H1 (cell line): ENCODE measurements at regions not wholly inside any gene's neighbourhood (a gene's known extent, or its start where the extent isn't known, plus 50 kb on each side); places are given as distances from the start of the nearest gene placed in this dataset.

Source experiments
- CTCF ChIA-PET: fragments of 300-600 bp; sonication (Branson Sonifier 250); formaldehyde crosslinking; loops from one replicate; lab custom pipeline; 2021; ENCODE audit not compliant: partially characterized antibody; lab: Charles Lee
- POLR2A ChIA-PET: fragments of 300-600 bp; sonication (Branson Sonifier 250); formaldehyde crosslinking; loops from one replicate; lab custom pipeline; 2021; ENCODE audit warnings: inconsistent platforms; ENCODE audit not compliant: partially characterized antibody; lab: Charles Lee
- DNase-seq, 2 experiments: peaks; one replicate each; pipeline versions ENCODE4 v3.0.0 to v3.0.0-alpha.2; 2010 to 2022; ENCODE audit warnings: low spot score in 2 of 2, low read depth in 1 of 2, mixed read lengths in 1 of 2
- FAIRE-seq: peaks from 2 replicates; lab custom pipeline; 2011; peaks lifted over from hg19 to GRCh38; lab: Jason Lieb, UNC
- H2AFZ ChIP-seq: 2 replicates; pipeline ENCODE4 v1.8.1; 2012; ENCODE audit warnings: low read length, inconsistent platforms
- H2AK5ac ChIP-seq: 2 replicates; pipeline ENCODE4 v1.6.1; 2013; ENCODE audit warnings: low read depth, low read length
- H2BK120ac ChIP-seq: replicated peaks from 2 replicates; pipeline ENCODE3; 2013; ENCODE audit warnings: low read depth, low read length, inconsistent platforms
- H2BK12ac ChIP-seq: 2 replicates; pipeline ENCODE4 v1.6.1; 2013; ENCODE audit warnings: low read depth, low read length
- H2BK15ac ChIP-seq: 2 replicates; pipeline ENCODE4 v1.6.1; 2013; ENCODE audit warnings: low read length
- H2BK20ac ChIP-seq: 2 replicates; pipeline ENCODE4 v1.6.1; 2013; ENCODE audit warnings: low read length
- H2BK5ac ChIP-seq: 2 replicates; pipeline ENCODE4 v1.6.1; 2013; ENCODE audit warnings: low read depth, low read length
- H3K14ac ChIP-seq: 2 replicates; pipeline ENCODE4 v1.6.1; 2013; ENCODE audit warnings: inconsistent platforms; ENCODE audit not compliant: insufficient read length
- H3K18ac ChIP-seq: 2 replicates; pipeline ENCODE4 v1.6.1; 2013; ENCODE audit warnings: low read length; ENCODE audit errors: extremely low read depth
- H3K23ac ChIP-seq: 2 replicates; pipeline ENCODE4 v1.6.1; 2013; ENCODE audit warnings: inconsistent platforms; ENCODE audit not compliant: insufficient read length
- H3K23me2 ChIP-seq: 2 replicates; pipeline ENCODE4 v1.6.1; 2013; ENCODE audit warnings: low read depth, low read length
- H3K27ac ChIP-seq: 2 replicates; pipeline ENCODE4 v1.6.1; 2011; ENCODE audit warnings: low read depth, low read length, inconsistent platforms
- H3K27me3 ChIP-seq, 4 experiments: replicated peaks in 1 of 4; 1 replicate in 1 of 4; 2 replicates in 3 of 4; pipeline versions ENCODE4 v1.6.1 to v1.8.1; 2011 to 2013; ENCODE audit warnings: low read length in 3 of 4, mild to moderate bottlenecking in 3 of 4, inconsistent platforms in 2 of 4, mixed read lengths in 2 of 4, moderate library complexity in 1 of 4; ENCODE audit not compliant: control insufficient read depth in 3 of 4, insufficient read depth in 3 of 4; ENCODE audit errors: extremely low read depth in 1 of 4
- H3K36me3 ChIP-seq, 4 experiments: 2 replicates each; pipeline versions ENCODE4 v1.6.1 to v1.8.1; 2011 to 2013; ENCODE audit warnings: mild to moderate bottlenecking in 4 of 4, low read length in 3 of 4, moderate library complexity in 2 of 4, control low read depth in 1 of 4, inconsistent platforms in 1 of 4; ENCODE audit not compliant: insufficient read depth in 4 of 4, control insufficient read depth in 2 of 4
- H3K4ac ChIP-seq: replicated peaks from 2 replicates; pipeline ENCODE3; 2013; ENCODE audit warnings: low read length, low read depth, mixed read lengths, inconsistent platforms; ENCODE audit not compliant: insufficient read length
- H3K4me1 ChIP-seq, 4 experiments: replicated peaks in 1 of 4; 1 replicate in 1 of 4; 2 replicates in 3 of 4; pipeline versions ENCODE4 v1.6.1 to v1.8.1; 2011 to 2013; ENCODE audit warnings: low read length in 3 of 4, inconsistent platforms in 2 of 4, mixed read lengths in 1 of 4; ENCODE audit not compliant: insufficient read depth in 4 of 4, control insufficient read depth in 3 of 4
- H3K4me2 ChIP-seq, 2 experiments: 2 replicates each; pipeline versions ENCODE4 v1.6.1 to v1.8.1; 2011 to 2013; ENCODE audit warnings: low read depth in 2 of 2, low read length in 2 of 2, control low read depth in 1 of 2, inconsistent platforms in 1 of 2, mild to moderate bottlenecking in 1 of 2; ENCODE audit not compliant: insufficient read depth in 1 of 2
- H3K4me3 ChIP-seq, 4 experiments: fragments of 200-600, 300-600 bp in 1 of 4; sonication (generic), shearing (Covaris generic), sonication (Bioruptor Twin) in 1 of 4; 2 replicates each; pipeline versions ENCODE4 v1.5.1 to v1.8.1; 2011 to 2016; ENCODE audit warnings: low read length in 4 of 4, low read depth in 3 of 4, control low read depth in 2 of 4, inconsistent platforms in 2 of 4, mild to moderate bottlenecking in 2 of 4, mixed read lengths in 1 of 4, moderate library complexity in 1 of 4; ENCODE audit not compliant: insufficient read depth in 2 of 4; ENCODE audit errors: extremely low read depth in 1 of 4
- H3K56ac ChIP-seq: replicated peaks from 2 replicates; pipeline ENCODE3; 2013; ENCODE audit warnings: low read depth, mild to moderate bottlenecking, mixed read lengths, low read length, inconsistent platforms; ENCODE audit not compliant: insufficient read length
- H3K79me1 ChIP-seq: 2 replicates; pipeline ENCODE4 v1.6.1; 2013; ENCODE audit warnings: low read depth, low read length, control low read depth
- H3K79me2 ChIP-seq, 2 experiments: 2 replicates each; pipeline versions ENCODE4 v1.6.1 to v1.8.1; 2012 to 2013; ENCODE audit warnings: low read length in 2 of 2, mild to moderate bottlenecking in 2 of 2, inconsistent platforms in 1 of 2; ENCODE audit not compliant: insufficient read depth in 2 of 2, control insufficient read depth in 1 of 2
- H3K9ac ChIP-seq, 4 experiments: replicated peaks in 1 of 4; 1 replicate in 1 of 4; 2 replicates in 3 of 4; pipeline versions ENCODE4 v1.6.1 to v1.8.1; 2011 to 2013; ENCODE audit warnings: low read depth in 3 of 4, low read length in 3 of 4, control low read depth in 2 of 4, mild to moderate bottlenecking in 2 of 4, moderate library complexity in 2 of 4, inconsistent platforms in 1 of 4; ENCODE audit errors: extremely low read depth in 1 of 4
- H3K9me3 ChIP-seq, 2 experiments: 2 replicates each; pipeline versions ENCODE4 v1.6.1 to v1.8.1; 2012 to 2013; ENCODE audit warnings: mild to moderate bottlenecking in 2 of 2, moderate library complexity in 2 of 2, control low read depth in 1 of 2, inconsistent platforms in 1 of 2, low read depth in 1 of 2, low read length in 1 of 2, mixed read lengths in 1 of 2; ENCODE audit not compliant: insufficient read depth in 2 of 2
- H4K20me1 ChIP-seq, 2 experiments: replicated peaks in 1 of 2; 2 replicates each; pipeline versions ENCODE3 to v1.8.1; 2011 to 2013; ENCODE audit warnings: inconsistent platforms in 2 of 2, low read length in 2 of 2, mild to moderate bottlenecking in 1 of 2; ENCODE audit not compliant: insufficient read depth in 2 of 2, control insufficient read depth in 1 of 2
- H4K5ac ChIP-seq: 2 replicates; pipeline ENCODE4 v1.6.1; 2013; ENCODE audit warnings: low read length, low read depth, mixed read lengths, inconsistent platforms; ENCODE audit not compliant: insufficient read length
- H4K8ac ChIP-seq: 2 replicates; pipeline ENCODE4 v1.8.0; 2013; ENCODE audit warnings: mild to moderate bottlenecking, moderate library complexity, low read length, inconsistent platforms; ENCODE audit not compliant: insufficient read depth; ENCODE audit errors: extremely low read depth
- H4K91ac ChIP-seq: replicated peaks from 2 replicates; pipeline ENCODE3; 2013; ENCODE audit warnings: low read length, mixed read lengths, inconsistent platforms; ENCODE audit not compliant: insufficient read length
- BCL11A ChIP-seq, 2 experiments: IDR thresholded peaks; one replicate each; pipeline ENCODE4 v1.6.1; 2011; ENCODE audit warnings: low read depth in 2 of 2, low read length in 2 of 2, mild to moderate bottlenecking in 2 of 2
- GTF2F1 ChIP-seq: IDR thresholded peaks from 2 replicates; pipeline ENCODE4 v1.6.1; 2012; ENCODE audit warnings: low read depth, low read length, improper control_type of control experiment, borderline replicate concordance
- KDM4A ChIP-seq: IDR thresholded peaks from one replicate; pipeline ENCODE4 v1.7.1; 2012; ENCODE audit warnings: low read depth, mild to moderate bottlenecking, moderate library complexity, low read length, inconsistent platforms; ENCODE audit not compliant: severe bottlenecking
- NRF1 ChIP-seq: IDR thresholded peaks from 2 replicates; pipeline ENCODE4 v1.6.1; 2011; ENCODE audit warnings: mild to moderate bottlenecking, low read depth, low read length, improper control_type of control experiment
- PHF8 ChIP-seq: fragments of 200-600 bp; sonication (generic); conservative IDR thresholded peaks from 2 replicates; pipeline ENCODE4 v1.7.1; 2012; ENCODE audit warnings: low read depth, mild to moderate bottlenecking, inconsistent platforms, low read length, moderate library complexity
- RAD21 ChIP-seq, 2 experiments: IDR thresholded peaks in 1 of 2; conservative IDR thresholded peaks in 1 of 2; 2 replicates each; pipeline ENCODE4 v1.6.1; 2011; ENCODE audit warnings: low read depth in 2 of 2, low read length in 2 of 2, improper control_type of control experiment in 1 of 2, inconsistent platforms in 1 of 2, mild to moderate bottlenecking in 1 of 2, moderate library complexity in 1 of 2
- RNF2 ChIP-seq: fragments of 200-900, 300-1000 bp; sonication (generic); IDR thresholded peaks from 2 replicates; pipeline ENCODE4 v1.7.1; 2016; ENCODE audit warnings: borderline replicate concordance, low read depth, mild to moderate bottlenecking, antibody characterized with exemption, low read length; ENCODE audit not compliant: poor library complexity, severe bottlenecking; ENCODE audit errors: missing control alignments
- SP4 ChIP-seq: IDR thresholded peaks from 2 replicates; pipeline ENCODE4 v1.6.1; 2012; ENCODE audit warnings: low read length, inconsistent platforms
- SUZ12 ChIP-seq: fragments of 200-600 bp; sonication (generic); IDR thresholded peaks from 2 replicates; pipeline ENCODE4 v1.6.1; 2012; ENCODE audit warnings: mild to moderate bottlenecking, inconsistent platforms, low read length, moderate library complexity, mixed read lengths
- TAF1 ChIP-seq: IDR thresholded peaks from 2 replicates; pipeline ENCODE4 v1.6.1; 2011; ENCODE audit warnings: mild to moderate bottlenecking, low read depth, low read length
- WGBS, 2 experiments: shearing (Covaris generic) in 1 of 2; methylation state at CpG; one replicate each; pipeline versions ENCODE4 v1.1.6 to v1.1.7; 2013 to 2015; ENCODE audit warnings: low lambda C conversion rate in 2 of 2, mixed read lengths in 2 of 2, inconsistent platforms in 1 of 2, low coverage in 1 of 2, missing lambda C conversion rate in 1 of 2; ENCODE audit not compliant: insufficient replicate concordance in 2 of 2, insufficient coverage in 1 of 2, insufficient read length in 1 of 2; ENCODE audit errors: extremely low coverage in 1 of 2, missing lambda C conversion rate in 1 of 2; 5-methylcytosine and 5-hydroxymethylcytosine counted together
- TF ChIP-seq, protein P1 (sequence below): IDR thresholded peaks from 2 replicates; pipeline ENCODE4 v1.6.1; 2012; ENCODE audit warnings: low read length, inconsistent platforms
- TF ChIP-seq, protein P2 (sequence below): IDR thresholded peaks from 2 replicates; pipeline ENCODE4 v1.6.1; 2012; ENCODE audit warnings: inconsistent platforms

DNA sequence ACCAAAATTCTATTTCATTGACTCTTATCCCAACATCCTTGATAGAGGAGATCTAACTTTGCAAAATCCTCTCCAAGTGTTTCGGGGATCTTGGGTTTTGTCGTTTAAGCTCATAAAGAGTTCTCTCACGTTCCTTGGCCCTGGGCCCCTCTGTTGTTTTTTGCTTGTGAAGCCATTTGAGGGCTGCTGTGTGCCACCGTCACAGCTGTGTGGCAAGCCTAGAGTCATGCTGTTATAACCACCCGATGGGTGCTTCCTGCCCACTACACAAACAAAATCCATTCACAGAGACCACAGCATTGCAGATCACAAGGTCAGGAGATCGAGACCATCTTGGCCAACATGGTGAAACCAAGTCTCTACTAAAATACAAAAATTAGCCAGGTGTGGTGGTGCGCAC, 154.1 kb downstream of the ADSS2 start:
- Histone ChIP-seq H3K14ac (no peak overlapping the region), H3K4ac (no peak overlapping the region), H2BK12ac (no peak overlapping the region), H3K36me3 (no peaks in the 10 kb centered on the region), H3K23me2 (no peaks in the 10 kb centered on the region), H3K9me3 (no peaks in the 10 kb centered on the region), H3K18ac (no peak overlapping the region), H3K79me1 (no peaks in the 10 kb centered on the region), H3K56ac (no peak overlapping the region), H3K23ac (no peak overlapping the region), H2BK20ac (no peak overlapping the region), H3K4me2 (no peak overlapping the region), H4K5ac (no peak overlapping the region)
- FAIRE-seq, result no peak
- CTCF ChIA-PET, result interaction anchor here (1.0 to 3.6 kb wide), 8 partner anchors 8 to 116 kb away, joined by 3 to 24 read pairs (median 4); no protein-coding TSS in a partner anchor
- no peak for TF ChIP-seq BCL11A (IDR thresholded peaks at IDR 0.05; ENCODE audit: low read depth in 2 of 2, low read length in 2 of 2)
- no peak for TF ChIP-seq PHF8
- TF ChIP-seq TAF1, result no peak
- TF ChIP-seq, protein P1, sequence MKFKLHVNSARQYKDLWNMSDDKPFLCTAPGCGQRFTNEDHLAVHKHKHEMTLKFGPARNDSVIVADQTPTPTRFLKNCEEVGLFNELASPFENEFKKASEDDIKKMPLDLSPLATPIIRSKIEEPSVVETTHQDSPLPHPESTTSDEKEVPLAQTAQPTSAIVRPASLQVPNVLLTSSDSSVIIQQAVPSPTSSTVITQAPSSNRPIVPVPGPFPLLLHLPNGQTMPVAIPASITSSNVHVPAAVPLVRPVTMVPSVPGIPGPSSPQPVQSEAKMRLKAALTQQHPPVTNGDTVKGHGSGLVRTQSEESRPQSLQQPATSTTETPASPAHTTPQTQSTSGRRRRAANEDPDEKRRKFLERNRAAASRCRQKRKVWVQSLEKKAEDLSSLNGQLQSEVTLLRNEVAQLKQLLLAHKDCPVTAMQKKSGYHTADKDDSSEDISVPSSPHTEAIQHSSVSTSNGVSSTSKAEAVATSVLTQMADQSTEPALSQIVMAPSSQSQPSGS, result no peak
- TF ChIP-seq, protein P2, sequence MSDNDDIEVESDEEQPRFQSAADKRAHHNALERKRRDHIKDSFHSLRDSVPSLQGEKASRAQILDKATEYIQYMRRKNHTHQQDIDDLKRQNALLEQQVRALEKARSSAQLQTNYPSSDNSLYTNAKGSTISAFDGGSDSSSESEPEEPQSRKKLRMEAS, result no peak
- TF ChIP-seq RAD21 (IDR thresholded peaks at IDR 0.05 in 1 of 2, conservative IDR thresholded peaks at IDR 0.05 in 1 of 2; ENCODE audit: low read depth in 2 of 2, low read length in 2 of 2), result no peak
- no peak for TF ChIP-seq RNF2
- no peak for TF ChIP-seq KDM4A
- TF ChIP-seq GTF2F1, result no peak
- TF ChIP-seq SP4, result no peak
- TF ChIP-seq SUZ12, result no peak
- no peak for TF ChIP-seq NRF1
- TF ChIP-seq, all 59 proteins: peak for 0
- H2BK15ac ChIP-seq, result no peak overlapping the region
- H3K27me3 ChIP-seq, result no peaks in the 10 kb centered on the region
- WGBS, 2 experiments, result 96% methylated on average over 7 of the region's 7 CpGs; no CpG with 5 or more reads in 1 of the 2 experiments
- H4K8ac ChIP-seq, result no peak overlapping the region
- peaks cover 0 to 4% (median 2%) of the 10 kb centered on the region in 4 experiments; a peak in 3 of 7 replicates for H3K4me1 ChIP-seq
- no peak overlapping the region for H3K9ac ChIP-seq
- H2AK5ac ChIP-seq, result no peak overlapping the region
- no peak overlapping the region for H3K4me3 ChIP-seq
- no peak overlapping the region for H3K27ac ChIP-seq
- no peaks in the 10 kb centered on the region for H4K20me1 ChIP-seq
- H2BK5ac ChIP-seq, result no peak overlapping the region
- H4K91ac ChIP-seq, result no peak overlapping the region
- no peak overlapping the region for H2BK120ac ChIP-seq
- DNase-seq, result no peak
- H2AFZ ChIP-seq, result no peak overlapping the region
- no peaks in the 10 kb centered on the region for H3K79me2 ChIP-seq
- POLR2A ChIA-PET, result no interaction called here
